Parathyroid adenoma (tissue), 2 donors: ENCODE measurements at regions not wholly inside any gene's neighbourhood (a gene's known extent, or its start where the extent isn't known, plus 50 kb on each side); places are given as distances from the start of the nearest gene placed in this dataset.
"Not testable (repeated sequence)": the region's sequence is repeated elsewhere in the genome, so short reads cannot be mapped to it uniquely, and the experiment has no call there.

Source experiments
- H2AFZ ChIP-seq: fragments of 300-600 bp; sonication (generic); one replicate; pipeline ENCODE4 v1.7.0; 2017; ENCODE audit warnings: antibody characterized with exemption, mild to moderate bottlenecking
- H3K27ac ChIP-seq: fragments of 300-600 bp; sonication (generic); one replicate; pipeline ENCODE4 v1.7.0; 2017
- H3K27me3 ChIP-seq: fragments of 300-600 bp; sonication (generic); one replicate; pipeline ENCODE4 v1.7.0; 2017; ENCODE audit warnings: low read length; ENCODE audit not compliant: control insufficient read depth, insufficient read depth
- H3K36me3 ChIP-seq: fragments of 300-600 bp; sonication (generic); one replicate; pipeline ENCODE4 v1.7.0; 2017; ENCODE audit warnings: low read length; ENCODE audit not compliant: control insufficient read depth, insufficient read depth
- H3K4me1 ChIP-seq: fragments of 300-600 bp; sonication (generic); one replicate; pipeline ENCODE4 v1.7.0; 2017; ENCODE audit warnings: control low read depth
- H3K4me2 ChIP-seq: fragments of 300-600 bp; sonication (generic); one replicate; pipeline ENCODE4 v1.7.0; 2017; ENCODE audit warnings: low read length
- H3K4me3 ChIP-seq: fragments of 300-600 bp; sonication (generic); one replicate; pipeline ENCODE4 v1.7.0; 2017; ENCODE audit warnings: low read depth, low read length
- H3K79me2 ChIP-seq: fragments of 300-600 bp; sonication (generic); one replicate; pipeline ENCODE4 v1.7.0; 2017; ENCODE audit warnings: control low read depth
- H3K9ac ChIP-seq: fragments of 300-600 bp; sonication (generic); one replicate; pipeline ENCODE4 v1.7.0; 2017; ENCODE audit warnings: mild to moderate bottlenecking
- H3K9me3 ChIP-seq: fragments of 300-600 bp; sonication (generic); one replicate; pipeline ENCODE4 v1.7.0; 2017; ENCODE audit warnings: low read length; ENCODE audit not compliant: control insufficient read depth
- TF ChIP-seq, protein P1 (sequence below): fragments of 300-600 bp; sonication (generic); IDR thresholded peaks from one replicate; pipeline ENCODE4 v1.7.0; 2017; ENCODE audit warnings: antibody characterized with exemption, mild to moderate bottlenecking
- donor health status: primary hyperparathyroidism.

DNA sequence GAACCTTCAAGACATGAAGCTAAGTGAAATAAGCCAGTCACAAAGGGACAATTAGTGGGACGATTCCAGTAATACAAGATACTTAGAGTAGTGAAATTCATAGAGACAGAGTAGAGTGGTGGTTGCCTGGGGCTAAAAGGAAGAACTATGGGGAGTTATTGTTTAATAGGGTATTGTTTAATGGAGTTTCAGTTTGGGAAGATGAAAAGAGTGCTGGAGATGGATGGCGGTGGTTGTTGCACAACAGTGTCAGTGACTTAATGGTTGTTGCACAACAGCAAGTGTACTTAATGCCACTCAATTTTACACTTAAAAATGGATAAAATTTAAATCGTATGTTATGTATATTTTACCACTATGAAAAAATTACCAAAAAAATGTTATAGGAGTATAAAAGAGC is 209.7 kb upstream of the TENT5A start:
- no peaks in the 10 kb centered on the region for H3K4me1 ChIP-seq
- H3K27me3 ChIP-seq, result no peaks in the 10 kb centered on the region
- no peak overlapping the region for H2AFZ ChIP-seq
- H3K4me2 ChIP-seq, result no peak overlapping the region
- H3K36me3 ChIP-seq, result no peaks in the 10 kb centered on the region
- no peaks in the 10 kb centered on the region for H3K9me3 ChIP-seq
- no peak overlapping the region for H3K27ac ChIP-seq
- no peaks in the 10 kb centered on the region for H3K79me2 ChIP-seq
- H3K4me3 ChIP-seq, result no peak overlapping the region
- no peak overlapping the region for H3K9ac ChIP-seq
- TF ChIP-seq, protein P1, sequence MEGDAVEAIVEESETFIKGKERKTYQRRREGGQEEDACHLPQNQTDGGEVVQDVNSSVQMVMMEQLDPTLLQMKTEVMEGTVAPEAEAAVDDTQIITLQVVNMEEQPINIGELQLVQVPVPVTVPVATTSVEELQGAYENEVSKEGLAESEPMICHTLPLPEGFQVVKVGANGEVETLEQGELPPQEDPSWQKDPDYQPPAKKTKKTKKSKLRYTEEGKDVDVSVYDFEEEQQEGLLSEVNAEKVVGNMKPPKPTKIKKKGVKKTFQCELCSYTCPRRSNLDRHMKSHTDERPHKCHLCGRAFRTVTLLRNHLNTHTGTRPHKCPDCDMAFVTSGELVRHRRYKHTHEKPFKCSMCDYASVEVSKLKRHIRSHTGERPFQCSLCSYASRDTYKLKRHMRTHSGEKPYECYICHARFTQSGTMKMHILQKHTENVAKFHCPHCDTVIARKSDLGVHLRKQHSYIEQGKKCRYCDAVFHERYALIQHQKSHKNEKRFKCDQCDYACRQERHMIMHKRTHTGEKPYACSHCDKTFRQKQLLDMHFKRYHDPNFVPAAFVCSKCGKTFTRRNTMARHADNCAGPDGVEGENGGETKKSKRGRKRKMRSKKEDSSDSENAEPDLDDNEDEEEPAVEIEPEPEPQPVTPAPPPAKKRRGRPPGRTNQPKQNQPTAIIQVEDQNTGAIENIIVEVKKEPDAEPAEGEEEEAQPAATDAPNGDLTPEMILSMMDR, result no peak

GRCh38 chr6:81950877-81951276 is 198.4 kb upstream of the TENT5A start:
- Histone ChIP-seq H3K27me3 (no peaks in the 10 kb centered on the region), H3K9ac (no peak overlapping the region), H3K4me2 (no peak overlapping the region), H3K79me2 (no peaks in the 10 kb centered on the region), H2AFZ (no peak overlapping the region), H3K4me1 (no peaks in the 10 kb centered on the region), H3K9me3 (no peaks in the 10 kb centered on the region), H3K27ac (no peak overlapping the region), H3K36me3 (no peaks in the 10 kb centered on the region), H3K4me3 (no peak overlapping the region)
- TF ChIP-seq, protein P1, result no peak

- Histone ChIP-seq H3K9ac (no peak overlapping the region), H3K4me3 (no peak overlapping the region), H3K4me2 (no peak overlapping the region), H3K4me1 (no peaks in the 10 kb centered on the region), H3K79me2 (no peaks in the 10 kb centered on the region), H2AFZ (no peak overlapping the region), H3K36me3 (no peaks in the 10 kb centered on the region), H3K27ac (no peak overlapping the region), H3K9me3 (no peaks in the 10 kb centered on the region), H3K27me3 (no peaks in the 10 kb centered on the region)
- TF ChIP-seq, protein P1, result no peak
Measured at GRCh38 chr6:81948861-81949260, 196.4 kb upstream of the TENT5A start.

DNA sequence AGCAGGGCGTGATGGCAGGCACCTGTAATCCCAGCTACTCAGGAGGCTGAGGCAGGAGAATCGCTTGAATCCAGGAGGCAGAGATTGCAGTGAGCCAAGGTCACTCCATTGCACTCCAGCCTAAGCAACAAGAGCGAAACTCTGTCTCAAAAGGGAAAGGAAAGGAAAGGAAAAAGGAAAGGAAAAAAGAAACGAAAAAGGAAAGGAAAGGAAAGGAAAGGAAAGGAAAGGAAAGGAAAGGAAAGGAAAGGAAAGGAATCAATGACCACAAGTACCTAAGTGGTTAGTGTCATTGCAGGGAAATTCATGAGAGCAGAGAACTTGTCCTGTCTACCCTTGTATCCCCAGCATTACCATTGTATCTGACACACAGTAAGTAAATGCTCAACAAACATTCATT is 195.7 kb upstream of the TENT5A start:
- not testable (repeated sequence) for H3K4me1 ChIP-seq, H3K9me3 ChIP-seq, H3K27me3 ChIP-seq, H2AFZ ChIP-seq, H3K27ac ChIP-seq, H3K9ac ChIP-seq, H3K4me3 ChIP-seq, H3K79me2 ChIP-seq, H3K4me2 ChIP-seq, H3K36me3 ChIP-seq

- Histone ChIP-seq H3K27me3 (no peaks in the 10 kb centered on the region), H3K9ac (no peak overlapping the region), H3K79me2 (no peaks in the 10 kb centered on the region), H3K4me1 (no peaks in the 10 kb centered on the region), H3K27ac (no peak overlapping the region), H2AFZ (no peak overlapping the region), H3K4me2 (no peak overlapping the region), H3K9me3 (peaks cover 2% of the 10 kb centered on the region), H3K36me3 (no peaks in the 10 kb centered on the region), H3K4me3 (no peak overlapping the region)
- TF ChIP-seq, protein P1, result no peak
Measured at GRCh38 chr6:81944661-81945060, 192.2 kb upstream of the TENT5A start.

GRCh38 chr6:81942842-81943241 is 190.4 kb upstream of the TENT5A start:
- not testable (repeated sequence) for H3K36me3 ChIP-seq, H3K9ac ChIP-seq, H3K9me3 ChIP-seq, H3K79me2 ChIP-seq, H3K4me3 ChIP-seq, H3K27me3 ChIP-seq, H2AFZ ChIP-seq, H3K27ac ChIP-seq, H3K4me2 ChIP-seq, H3K4me1 ChIP-seq
